Retinal pigment epithelial cell (primary cell): ENCODE measurements at regions not wholly inside any gene's neighbourhood (a gene's known extent, or its start where the extent isn't known, plus 50 kb on each side); places are given as distances from the start of the nearest gene placed in this dataset.

ENCODE experiments used
- DNase-seq: peaks from one replicate; pipeline ENCODE4 v3.0.0-alpha.2; 2010; ENCODE audit warnings: low read depth
- H3K4me3 ChIP-seq: 2 replicates; pipeline ENCODE4 v1.5.1; 2011; ENCODE audit warnings: mild to moderate bottlenecking, low read length, control low read depth, moderate library complexity
- TF ChIP-seq, protein P1 (sequence below): conservative IDR thresholded peaks from 2 replicates; pipeline ENCODE4 v1.5.1; 2011; ENCODE audit warnings: low read depth, low read length, control low read depth, inconsistent platforms

DNA sequence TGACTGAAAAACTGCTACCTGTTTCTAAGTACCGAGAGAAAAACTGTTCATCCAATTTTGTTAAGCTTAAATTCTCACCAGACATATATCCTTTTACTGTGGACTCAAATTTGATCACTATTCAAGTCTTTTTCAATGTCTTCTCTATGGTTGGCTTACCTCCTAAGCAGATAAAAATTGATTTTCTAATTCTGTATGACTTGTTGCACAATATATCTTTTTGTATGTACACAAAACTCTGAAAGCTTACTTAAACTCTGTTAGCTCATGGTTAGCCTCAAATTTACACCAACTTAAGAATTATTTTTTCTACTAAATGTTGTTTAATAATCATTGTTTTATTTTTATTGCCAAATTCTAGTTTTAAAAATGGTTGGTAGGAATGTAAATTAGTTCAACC lies 715.4 kb downstream of the LTN1 start:
- no peak for DNase-seq
- TF ChIP-seq, protein P1, sequence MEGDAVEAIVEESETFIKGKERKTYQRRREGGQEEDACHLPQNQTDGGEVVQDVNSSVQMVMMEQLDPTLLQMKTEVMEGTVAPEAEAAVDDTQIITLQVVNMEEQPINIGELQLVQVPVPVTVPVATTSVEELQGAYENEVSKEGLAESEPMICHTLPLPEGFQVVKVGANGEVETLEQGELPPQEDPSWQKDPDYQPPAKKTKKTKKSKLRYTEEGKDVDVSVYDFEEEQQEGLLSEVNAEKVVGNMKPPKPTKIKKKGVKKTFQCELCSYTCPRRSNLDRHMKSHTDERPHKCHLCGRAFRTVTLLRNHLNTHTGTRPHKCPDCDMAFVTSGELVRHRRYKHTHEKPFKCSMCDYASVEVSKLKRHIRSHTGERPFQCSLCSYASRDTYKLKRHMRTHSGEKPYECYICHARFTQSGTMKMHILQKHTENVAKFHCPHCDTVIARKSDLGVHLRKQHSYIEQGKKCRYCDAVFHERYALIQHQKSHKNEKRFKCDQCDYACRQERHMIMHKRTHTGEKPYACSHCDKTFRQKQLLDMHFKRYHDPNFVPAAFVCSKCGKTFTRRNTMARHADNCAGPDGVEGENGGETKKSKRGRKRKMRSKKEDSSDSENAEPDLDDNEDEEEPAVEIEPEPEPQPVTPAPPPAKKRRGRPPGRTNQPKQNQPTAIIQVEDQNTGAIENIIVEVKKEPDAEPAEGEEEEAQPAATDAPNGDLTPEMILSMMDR = no peak
- H3K4me3 ChIP-seq = no peak overlapping the region

GRCh38 chr21:28272272-28272992 lies 720.2 kb downstream of the LTN1 start:
- no peak for DNase-seq
- H3K4me3 ChIP-seq = no peak overlapping the region
- TF ChIP-seq, protein P1 = no peak

- H3K4me3 ChIP-seq = no peak overlapping the region
- DNase-seq = no peak
- TF ChIP-seq, protein P1 = no peak
Observed at GRCh38 chr21:28269173-28269572, 723.5 kb downstream of the LTN1 start.

- TF ChIP-seq, protein P1 = no peak
- DNase-seq = no peak
- no peak overlapping the region for H3K4me3 ChIP-seq
Observed at GRCh38 chr21:28268685-28269084, 724.0 kb downstream of the LTN1 start.

GRCh38 chr21:28267449-28267848 lies 725.2 kb downstream of the LTN1 start:
- no peak overlapping the region for H3K4me3 ChIP-seq
- TF ChIP-seq, protein P1 = no peak
- no peak for DNase-seq

GRCh38 chr21:28266061-28266460 lies 726.6 kb downstream of the LTN1 start:
- H3K4me3 ChIP-seq = no peak overlapping the region
- no peak for DNase-seq
- TF ChIP-seq, protein P1 = no peak

- TF ChIP-seq, protein P1 = no peak
Observed at GRCh38 chr21:28263974-28264373, 728.7 kb downstream of the LTN1 start.

More at GRCh38 chr21:28263974-28264373, 728.7 kb downstream of the LTN1 start:
- H3K4me3 ChIP-seq = no peak overlapping the region
- DNase-seq = no peak
